Activated CD8-positive, alpha-beta T cell treated with anti-CD3 and anti-CD28 coated beads for 36 hours (primary cell): ENCODE measurements at regions not wholly inside any gene's neighbourhood (a gene's known extent, or its start where the extent isn't known, plus 50 kb on each side); places are given as distances from the start of the nearest gene placed in this dataset.

ENCODE experiments used
- ATAC-seq: fragments of 200-7000 bp; cut with Tn5 transposase; one replicate; pipeline ENCODE4 v1.10.0; 2021; ENCODE audit warnings: mild to moderate bottlenecking, moderate library complexity
- CTCF ChIA-PET: fragments of 350-600 bp; sonication (Branson Sonifier 250); formaldehyde crosslinking; loops from one replicate; lab custom pipeline; 2021; ENCODE audit warnings: antibody characterized with exemption; lab: Charles Lee
- POLR2A ChIA-PET: fragments of 350-600 bp; sonication (Branson Sonifier 250); formaldehyde crosslinking; loops from one replicate; lab custom pipeline; 2021; ENCODE audit warnings: antibody characterized with exemption; lab: Charles Lee
- DNase-seq: peaks from one replicate; pipeline ENCODE4 v3.0.0-alpha.2; 2020
- H3K27ac Mint-ChIP-seq: one replicate; pipeline ENCODE4 v1.8.0; 2021; ENCODE audit warnings: mild to moderate bottlenecking, mixed read lengths
- H3K27me3 Mint-ChIP-seq: one replicate; pipeline ENCODE4 v1.8.0; 2021; ENCODE audit warnings: mixed read lengths
- H3K36me3 Mint-ChIP-seq: one replicate; pipeline ENCODE4 v1.8.0; 2021; ENCODE audit warnings: low read depth, mixed read lengths
- H3K4me1 Mint-ChIP-seq: one replicate; pipeline ENCODE4 v1.8.0; 2021; ENCODE audit warnings: low read depth, mixed read lengths
- H3K4me3 Mint-ChIP-seq: one replicate; pipeline ENCODE4 v1.8.0; 2021; ENCODE audit warnings: mild to moderate bottlenecking, moderate library complexity, mixed read lengths
- H3K9me3 Mint-ChIP-seq: one replicate; pipeline ENCODE4 v1.8.0; 2021; ENCODE audit warnings: mixed read lengths
- CTCF ChIP-seq: fragments of 200-600 bp; IDR thresholded peaks from one replicate; pipeline ENCODE4 v1.8.0; 2022; ENCODE audit warnings: antibody characterized with exemption, mild to moderate bottlenecking
- intact Hi-C: fragments of 100-400 bp; cut with micrococcal nuclease; formaldehyde crosslinking; loops from one replicate; pipeline ENCODE4 v1.10.0; 2022

- DNase-seq: no peak
- no peak for ATAC-seq
- no peak overlapping the region for H3K4me3 Mint-ChIP-seq
- no peak overlapping the region for H3K27ac Mint-ChIP-seq
- no peaks in the 10 kb centered on the region for H3K27me3 Mint-ChIP-seq
- ChIA-PET POLR2A (no interaction called here), CTCF (no interaction called here)
- no peak for TF ChIP-seq CTCF
- no peaks in the 10 kb centered on the region for H3K9me3 Mint-ChIP-seq
- no peaks in the 10 kb centered on the region for H3K36me3 Mint-ChIP-seq
- intact Hi-C loops: no loop called here
- no peaks in the 10 kb centered on the region for H3K4me1 Mint-ChIP-seq
These were observed 478.3 kb downstream of the PSAT1 start for GRCh38 chr9:78775211-78775610.

- no peak for ATAC-seq
- H3K27ac Mint-ChIP-seq: no peak overlapping the region
- ChIA-PET CTCF (no interaction called here), POLR2A (no interaction called here)
- H3K4me3 Mint-ChIP-seq: no peak overlapping the region
- H3K4me1 Mint-ChIP-seq: no peaks in the 10 kb centered on the region
- TF ChIP-seq CTCF: no peak
- no peaks in the 10 kb centered on the region for H3K36me3 Mint-ChIP-seq
- no peak for DNase-seq
- intact Hi-C loops: no loop called here
- no peaks in the 10 kb centered on the region for H3K27me3 Mint-ChIP-seq
- no peaks in the 10 kb centered on the region for H3K9me3 Mint-ChIP-seq
These were observed 478.9 kb downstream of the PSAT1 start for GRCh38 chr9:78775696-78776295.

GRCh38 chr9:78777747-78778146 lies 480.8 kb downstream of the PSAT1 start:
- POLR2A ChIA-PET: no interaction called here
- TF ChIP-seq CTCF: no peak

GRCh38 chr9:78778318-78778717 lies 481.4 kb downstream of the PSAT1 start:
- intact Hi-C loops: no loop called here
- CTCF ChIA-PET: interaction anchor here (0.9 kb wide), 1 partner anchor 9 kb away, joined by 3 read pairs; no protein-coding TSS in a partner anchor
- TF ChIP-seq CTCF: no peak
- no peaks in the 10 kb centered on the region for H3K4me1 Mint-ChIP-seq
- ATAC-seq (no peak), DNase-seq (no peak)
- no peak overlapping the region for H3K27ac Mint-ChIP-seq
- no peak overlapping the region for H3K4me3 Mint-ChIP-seq
- POLR2A ChIA-PET: no interaction called here
- no peaks in the 10 kb centered on the region for H3K27me3 Mint-ChIP-seq
- no peaks in the 10 kb centered on the region for H3K36me3 Mint-ChIP-seq
- no peaks in the 10 kb centered on the region for H3K9me3 Mint-ChIP-seq

More at GRCh38 chr9:78777747-78778146, 480.8 kb downstream of the PSAT1 start:
- no peaks in the 10 kb centered on the region for H3K27me3 Mint-ChIP-seq
- intact Hi-C loops: no loop called here
- H3K4me3 Mint-ChIP-seq: no peak overlapping the region
- H3K27ac Mint-ChIP-seq: no peak overlapping the region
- H3K4me1 Mint-ChIP-seq: no peaks in the 10 kb centered on the region
- H3K36me3 Mint-ChIP-seq: no peaks in the 10 kb centered on the region
- DNase-seq (no peak), ATAC-seq (no peak)
- H3K9me3 Mint-ChIP-seq: no peaks in the 10 kb centered on the region
- CTCF ChIA-PET: interaction anchor here (0.7 kb wide), 1 partner anchor 122 kb away, joined by 3 read pairs; no protein-coding TSS in a partner anchor

GRCh38 chr9:78778861-78779374 lies 482.0 kb downstream of the PSAT1 start:
- DNase-seq (no peak), ATAC-seq (no peak)
- intact Hi-C loops: no loop called here
- no peak for TF ChIP-seq CTCF
- Mint-ChIP-seq H3K27ac (no peak overlapping the region), H3K9me3 (no peaks in the 10 kb centered on the region), H3K36me3 (no peaks in the 10 kb centered on the region), H3K27me3 (no peaks in the 10 kb centered on the region), H3K4me1 (no peaks in the 10 kb centered on the region), H3K4me3 (no peak overlapping the region)
- ChIA-PET POLR2A (no interaction called here), CTCF (interaction anchor here (0.9 kb wide), 1 partner anchor 9 kb away, joined by 3 read pairs; no protein-coding TSS in a partner anchor)
